GM19455 (cell line): ENCODE measurements at regions not wholly inside any gene's neighbourhood (a gene's known extent, or its start where the extent isn't known, plus 50 kb on each side); places are given as distances from the start of the nearest gene placed in this dataset.
"Not testable (repeated sequence)": the region's sequence is repeated elsewhere in the genome, so short reads cannot be mapped to it uniquely, and the experiment has no call there.

Experiments used
- ATAC-seq: cut with Tn5 transposase; IDR thresholded peaks from one replicate; pipeline ENCODE4 v1.9.1; 2021; ENCODE audit not compliant: unreplicated experiment

GRCh38 chr12:89073027-89073398, 279.3 kb downstream of the DUSP6 start:
- ATAC-seq: no peak

- ATAC-seq: no peak
Measured at GRCh38 chr12:89072294-89073026, 279.8 kb downstream of the DUSP6 start.

GRCh38 chr12:89070603-89071002, 281.7 kb downstream of the DUSP6 start:
- no peak for ATAC-seq

- no peak for ATAC-seq
Measured at GRCh38 chr12:89069431-89069830, 282.9 kb downstream of the DUSP6 start.

- no peak for ATAC-seq
Measured at GRCh38 chr12:89067421-89068187, 284.7 kb downstream of the DUSP6 start.

GRCh38 chr12:89064780-89065179, 287.5 kb downstream of the DUSP6 start:
- ATAC-seq: no peak

GRCh38 chr12:89064151-89064550, 288.1 kb downstream of the DUSP6 start:
- no peak for ATAC-seq

GRCh38 chr12:89062996-89063395, 289.3 kb downstream of the DUSP6 start:
- ATAC-seq: no peak

- ATAC-seq: no peak
Measured at GRCh38 chr12:89059721-89060541, 292.4 kb downstream of the DUSP6 start.

GRCh38 chr12:89059056-89059455, 293.2 kb downstream of the DUSP6 start:
- no peak for ATAC-seq

- ATAC-seq: no peak
Measured at GRCh38 chr12:89058402-89058801, 293.9 kb downstream of the DUSP6 start.

- not testable (repeated sequence) for ATAC-seq
Measured at GRCh38 chr12:89053817-89054216, 298.5 kb downstream of the DUSP6 start.

- ATAC-seq: peak; percentile 71
Measured at GRCh38 chr12:89051065-89051677, 301.1 kb downstream of the DUSP6 start.

- ATAC-seq: no peak
Measured at GRCh38 chr12:89047856-89048418, 304.4 kb downstream of the DUSP6 start.

- ATAC-seq: no peak
Measured at GRCh38 chr12:89041078-89041477, 311.2 kb downstream of the DUSP6 start.

GRCh38 chr12:89040146-89040964, 311.9 kb downstream of the DUSP6 start:
- peak; percentile 99 for ATAC-seq

GRCh38 chr12:89038831-89039512, 313.3 kb downstream of the DUSP6 start:
- peak; percentile 34 for ATAC-seq

GRCh38 chr12:89033062-89033461, 319.2 kb downstream of the DUSP6 start:
- ATAC-seq: no peak

- ATAC-seq: no peak
Measured at GRCh38 chr12:89029961-89030360, 322.3 kb downstream of the DUSP6 start.
